ENCODE measurements at regions not wholly inside any gene's neighbourhood (a gene's known extent, or its start where the extent isn't known, plus 50 kb on each side); places are given as distances from the start of the nearest gene placed in this dataset.
A peak's percentile ranks its signal among the peaks of the same experiment; 100 is the strongest.

DNA sequence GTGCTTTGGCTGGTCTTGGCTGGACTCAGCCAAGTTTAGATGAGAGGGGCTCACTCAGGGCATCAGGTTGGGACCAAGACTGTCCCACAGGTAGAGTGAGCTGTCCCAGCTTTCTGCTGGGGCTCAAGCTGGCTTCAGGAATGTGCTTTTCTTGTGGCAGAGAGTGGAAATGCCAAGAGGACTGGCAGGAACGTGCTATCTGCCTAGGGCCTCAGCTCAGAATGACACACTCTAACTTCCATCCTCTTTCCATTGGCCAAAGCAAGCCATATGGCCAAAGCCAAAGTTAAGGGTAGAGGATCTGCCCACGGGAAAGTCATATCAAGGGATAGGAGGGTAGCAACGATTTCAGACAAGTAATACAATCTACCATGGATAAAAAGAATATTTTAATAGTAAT is 178.8 kb downstream of the ABHD5 start:
- Histone ChIP-seq H3K9me3 (ENCODE audit: low read depth) (no peaks in the 10 kb centered on the region), H4K20me1 (ENCODE audit: insufficient read depth, poor library complexity, severe bottlenecking) (no peaks in the 10 kb centered on the region), H3K4me3 (no peak overlapping the region), H3K27me3 (no peaks in the 10 kb centered on the region), H3K4me2 (peak overlapping the region; percentile 2), H3K27ac (peak overlapping the region; percentile 90), H2AFZ (no peak overlapping the region), H3K79me2 (no peaks in the 10 kb centered on the region), H3K9me2 (replicated peaks; ENCODE audit: insufficient read depth) (no peaks in the 10 kb centered on the region), H3K36me3 (replicated peaks; ENCODE audit: insufficient read depth, low read depth) (no peaks in the 10 kb centered on the region), H3K4me1 (ENCODE audit: insufficient read depth) (peaks cover 50% of the 10 kb centered on the region)
- no peak for TF ChIP-seq CTCF (IDR thresholded peaks at IDR 0.05; ENCODE audit: poor library complexity)
- TF ChIP-seq EZH2phosphoT487 (IDR thresholded peaks at IDR 0.05; ENCODE audit: low read depth, severe bottlenecking, unreplicated experiment): no peak
- TF ChIP-seq EZH2 (IDR thresholded peaks at IDR 0.05; ENCODE audit: borderline replicate concordance): no peak
- WGBS (ENCODE audit: low lambda C conversion rate, missing lambda C conversion rate): 88% methylated on average over 3 of the region's 3 CpGs
- no peak for DNase-seq (ENCODE audit: low spot score)

GRCh38 chr3:43870120-43870519 is 179.4 kb downstream of the ABHD5 start:
- WGBS (ENCODE audit: low lambda C conversion rate, missing lambda C conversion rate): 16% methylated on average over 2 of the region's 2 CpGs
- Histone ChIP-seq H3K36me3 (replicated peaks; ENCODE audit: insufficient read depth, low read depth) (no peaks in the 10 kb centered on the region), H2AFZ (no peak overlapping the region), H3K27ac (peak overlapping the region; percentile 90), H3K4me1 (ENCODE audit: insufficient read depth) (peaks cover 50% of the 10 kb centered on the region), H3K9me2 (replicated peaks; ENCODE audit: insufficient read depth) (no peaks in the 10 kb centered on the region), H3K27me3 (no peaks in the 10 kb centered on the region), H3K9me3 (ENCODE audit: low read depth) (no peaks in the 10 kb centered on the region), H4K20me1 (ENCODE audit: insufficient read depth, poor library complexity, severe bottlenecking) (no peaks in the 10 kb centered on the region), H3K4me2 (peak overlapping the region; percentile 2), H3K79me2 (no peaks in the 10 kb centered on the region), H3K4me3 (no peak overlapping the region)
- DNase-seq (ENCODE audit: low spot score): peak; percentile 60
- TF ChIP-seq EZH2 (IDR thresholded peaks at IDR 0.05; ENCODE audit: borderline replicate concordance): no peak

- TF ChIP-seq EZH2phosphoT487 (IDR thresholded peaks at IDR 0.05; ENCODE audit: low read depth, severe bottlenecking, unreplicated experiment): no peak
- TF ChIP-seq EZH2 (IDR thresholded peaks at IDR 0.05; ENCODE audit: borderline replicate concordance): no peak
- TF ChIP-seq CTCF (IDR thresholded peaks at IDR 0.05; ENCODE audit: poor library complexity): no peak
- no peak for DNase-seq (ENCODE audit: low spot score)
- peak overlapping the region; percentile 90 for H3K27ac ChIP-seq
- no peaks in the 10 kb centered on the region for H3K9me2 ChIP-seq (replicated peaks; ENCODE audit: insufficient read depth)
- no peaks in the 10 kb centered on the region for H4K20me1 ChIP-seq (ENCODE audit: insufficient read depth, poor library complexity, severe bottlenecking)
- no peak overlapping the region for H3K4me3 ChIP-seq
- no peaks in the 10 kb centered on the region for H3K79me2 ChIP-seq
- no peaks in the 10 kb centered on the region for H3K9me3 ChIP-seq (ENCODE audit: low read depth)
- no peaks in the 10 kb centered on the region for H3K27me3 ChIP-seq
- H3K4me2 ChIP-seq: peak overlapping the region; percentile 9
- H3K4me1 ChIP-seq (ENCODE audit: insufficient read depth): peaks cover 48% of the 10 kb centered on the region
- H3K36me3 ChIP-seq (replicated peaks; ENCODE audit: insufficient read depth, low read depth): no peaks in the 10 kb centered on the region
- H2AFZ ChIP-seq: no peak overlapping the region
- WGBS (ENCODE audit: low lambda C conversion rate, missing lambda C conversion rate): 41% methylated on average over 2 of the region's 2 CpGs
These were observed 180.3 kb downstream of the ABHD5 start for GRCh38 chr3:43870844-43871626.

GRCh38 chr3:43871627-43872245 is 181.0 kb downstream of the ABHD5 start:
- no peak overlapping the region for H2AFZ ChIP-seq

More at GRCh38 chr3:43871627-43872245, 181.0 kb downstream of the ABHD5 start:
- H3K27ac ChIP-seq: peak overlapping the region; percentile 90
- H3K36me3 ChIP-seq (replicated peaks; ENCODE audit: insufficient read depth, low read depth): no peaks in the 10 kb centered on the region
- TF ChIP-seq EZH2 (IDR thresholded peaks at IDR 0.05; ENCODE audit: borderline replicate concordance): no peak
- TF ChIP-seq CTCF (IDR thresholded peaks at IDR 0.05; ENCODE audit: poor library complexity): no peak
- no peak for TF ChIP-seq EZH2phosphoT487 (IDR thresholded peaks at IDR 0.05; ENCODE audit: low read depth, severe bottlenecking, unreplicated experiment)
- H3K4me1 ChIP-seq (ENCODE audit: insufficient read depth): peaks cover 41% of the 10 kb centered on the region
- WGBS (ENCODE audit: low lambda C conversion rate, missing lambda C conversion rate): 65% methylated on average over 9 of the region's 9 CpGs
- DNase-seq (ENCODE audit: low spot score): peak; percentile 38
- H3K79me2 ChIP-seq: no peaks in the 10 kb centered on the region
- no peaks in the 10 kb centered on the region for H3K27me3 ChIP-seq
- peak overlapping the region; percentile 9 for H3K4me2 ChIP-seq
- no peaks in the 10 kb centered on the region for H3K9me2 ChIP-seq (replicated peaks; ENCODE audit: insufficient read depth)
- H4K20me1 ChIP-seq (ENCODE audit: insufficient read depth, poor library complexity, severe bottlenecking): no peaks in the 10 kb centered on the region
- H3K9me3 ChIP-seq (ENCODE audit: low read depth): no peaks in the 10 kb centered on the region
- H3K4me3 ChIP-seq: no peak overlapping the region

All from hepatocyte (in vitro differentiated cells).